GM19324 (cell line): ENCODE measurements at regions not wholly inside any gene's neighbourhood (a gene's known extent, or its start where the extent isn't known, plus 50 kb on each side); places are given as distances from the start of the nearest gene placed in this dataset.
A peak's percentile ranks its signal among the peaks of the same experiment; 100 is the strongest.

Experiments used
- ATAC-seq: cut with Tn5 transposase; IDR thresholded peaks from one replicate; pipeline ENCODE4 v1.9.1; 2021; ENCODE audit warnings: mild to moderate bottlenecking, moderate library complexity; ENCODE audit not compliant: unreplicated experiment, low FRiP score

DNA sequence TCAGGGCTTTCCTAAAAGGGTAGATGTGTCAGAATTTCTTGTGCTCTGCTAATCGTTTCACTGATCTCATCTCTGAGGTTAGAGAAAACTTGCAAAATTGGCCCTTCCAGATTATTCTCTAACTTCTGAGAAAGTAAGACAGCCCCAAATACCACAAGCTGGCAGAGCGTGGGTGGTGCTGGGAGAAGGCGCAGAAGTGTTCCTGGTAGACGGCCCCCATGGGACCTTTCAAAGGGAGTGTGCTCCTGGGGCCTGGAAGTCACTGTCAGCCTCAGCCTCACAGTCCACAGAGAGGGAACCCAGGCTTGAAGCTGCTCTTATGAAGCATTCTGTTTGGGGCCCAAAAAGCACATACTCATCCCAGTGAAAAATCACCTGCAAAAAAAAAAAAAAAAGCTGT is 86.5 kb upstream of the PFN2 start:
- ATAC-seq = no peak

DNA sequence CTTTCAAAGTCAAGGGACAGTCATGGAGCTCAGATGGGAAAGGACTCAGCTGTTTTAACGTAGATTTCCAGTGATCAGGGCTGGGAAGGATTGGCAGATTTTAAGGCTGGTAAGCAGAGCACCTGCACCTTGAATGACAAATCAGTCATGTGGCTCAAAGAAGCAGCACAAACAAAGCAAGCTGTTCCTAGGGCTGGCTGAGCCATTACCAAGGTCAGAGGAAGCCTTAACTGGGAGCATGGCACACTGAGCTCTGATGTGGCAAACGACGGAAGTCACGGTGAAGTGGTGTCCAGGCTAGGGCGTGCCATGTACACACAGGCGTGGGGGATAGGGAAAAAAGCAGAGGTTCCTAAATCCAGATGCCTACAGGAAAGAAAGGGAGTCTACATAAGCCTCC is 84.6 kb upstream of the PFN2 start:
- ATAC-seq = no peak

- ATAC-seq = no peak
These were observed 83.9 kb upstream of the PFN2 start for GRCh38 chr3:150054635-150055034.

DNA sequence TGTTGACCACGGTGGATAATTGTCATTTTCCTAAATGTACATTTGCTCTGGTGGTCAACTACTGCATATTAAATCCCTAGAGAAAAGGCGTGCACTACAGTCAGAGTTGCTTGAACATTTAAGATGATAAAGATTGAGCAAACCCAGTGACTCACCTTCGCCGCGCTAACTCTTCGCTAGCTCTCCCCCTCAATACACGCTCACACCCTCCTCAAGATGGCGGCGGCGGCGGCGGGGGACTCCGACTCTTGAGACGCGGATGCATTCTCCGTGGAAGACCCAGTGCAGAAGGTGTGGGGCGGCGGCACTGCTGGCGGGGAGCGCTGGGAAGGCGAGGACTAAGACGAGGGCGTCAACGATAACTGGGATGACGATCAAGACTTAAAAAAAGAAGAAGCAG is 79.8 kb upstream of the PFN2 start:
- no peak for ATAC-seq

- ATAC-seq = no peak
These were observed 78.6 kb upstream of the PFN2 start for GRCh38 chr3:150049317-150049716.

GRCh38 chr3:150041877-150042276 is 71.2 kb upstream of the PFN2 start:
- ATAC-seq = no peak

DNA sequence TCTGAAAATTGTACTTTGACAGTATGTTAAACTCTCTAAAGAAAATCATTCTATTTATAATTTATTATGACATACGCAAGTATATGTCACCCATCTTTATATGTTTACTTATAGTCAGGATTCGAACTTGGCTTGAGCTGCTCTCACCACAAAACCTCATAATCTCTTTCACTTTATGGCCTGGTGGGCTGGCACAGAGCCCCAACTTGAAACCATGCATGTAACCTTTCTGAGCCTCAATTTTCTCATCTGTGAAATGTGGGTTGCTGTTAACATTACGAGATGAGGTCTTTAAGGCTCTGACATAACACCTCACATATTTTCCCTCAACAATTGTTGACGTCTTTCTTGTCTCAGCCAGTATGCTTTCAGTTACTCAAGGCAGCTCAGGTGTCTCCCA is 69.4 kb upstream of the PFN2 start:
- ATAC-seq = no peak

DNA sequence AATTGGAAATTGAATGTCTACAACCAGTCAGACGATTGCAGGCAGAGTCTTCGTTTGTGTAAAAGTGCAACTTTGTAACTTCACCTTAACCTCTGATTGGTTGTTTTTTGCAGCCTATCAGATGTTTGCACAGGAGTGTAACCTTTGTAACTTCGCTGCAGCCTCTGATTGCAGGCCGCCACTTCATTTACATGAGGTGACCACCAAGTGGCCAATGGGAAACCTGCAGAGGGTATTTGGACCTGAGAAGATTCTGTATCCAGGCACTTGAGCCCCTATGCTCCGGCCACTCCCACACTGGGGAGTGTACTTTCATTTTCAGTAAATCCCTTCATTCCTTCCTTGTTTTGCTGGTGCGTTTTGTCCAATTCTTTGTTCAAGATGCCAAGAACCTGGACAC is 68.1 kb upstream of the PFN2 start:
- ATAC-seq = no peak

- no peak for ATAC-seq
These were observed 66.1 kb upstream of the PFN2 start for GRCh38 chr3:150036780-150037179.

DNA sequence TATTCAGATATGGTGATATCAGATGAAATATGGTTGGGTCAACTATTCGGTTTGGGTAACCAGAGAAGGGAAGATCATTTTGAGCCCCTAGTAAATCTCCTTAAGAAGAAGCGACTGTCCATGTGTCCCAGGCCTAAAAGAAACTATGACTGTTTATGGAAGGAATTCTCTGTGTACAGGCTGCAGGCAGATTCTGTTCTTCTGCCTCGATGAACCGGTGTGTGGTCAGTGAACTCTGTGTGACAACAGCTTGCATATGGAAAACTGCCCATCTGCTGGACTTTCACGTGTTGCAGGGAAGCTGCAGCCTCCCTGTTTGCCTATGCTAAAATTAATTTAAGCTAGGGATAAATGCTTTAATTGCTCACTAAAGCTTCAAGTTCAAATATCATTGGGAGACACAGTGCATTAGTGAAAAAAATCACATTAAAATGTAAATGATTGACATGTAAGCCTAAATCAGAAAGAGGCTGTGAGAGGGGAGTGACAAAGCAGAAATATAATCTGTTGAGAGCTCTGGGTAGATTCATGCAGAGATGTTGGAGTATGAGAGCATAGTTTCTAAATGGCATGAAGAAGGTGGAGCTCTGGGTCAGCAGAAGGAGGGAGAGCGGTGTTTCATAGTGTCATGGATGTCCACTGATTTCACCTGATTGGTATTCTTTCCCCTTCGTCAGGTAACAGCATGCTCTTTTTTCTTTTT is 65.4 kb upstream of the PFN2 start:
- no peak for ATAC-seq

GRCh38 chr3:150035301-150035779 is 64.6 kb upstream of the PFN2 start:
- ATAC-seq = no peak

DNA sequence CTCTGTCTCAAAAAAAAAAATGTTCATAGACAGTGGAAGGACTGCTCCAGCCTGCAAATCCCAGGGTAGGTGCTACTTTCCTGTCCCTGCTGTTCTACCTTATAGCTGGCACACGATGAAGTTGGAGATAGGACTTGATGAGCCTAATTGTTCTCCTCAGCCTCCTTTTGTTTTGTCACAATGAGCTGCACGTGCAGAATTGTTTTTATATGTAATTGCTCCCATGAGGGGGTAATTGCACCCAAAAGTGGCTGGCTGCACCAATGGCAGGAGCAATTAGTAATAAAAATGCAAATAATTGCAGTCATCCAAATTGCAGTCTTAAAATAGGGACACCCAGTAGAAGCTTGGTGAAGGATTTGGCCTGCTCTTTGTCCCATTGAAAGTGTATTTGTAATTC is 63.0 kb upstream of the PFN2 start:
- no peak for ATAC-seq

- ATAC-seq = no peak
These were observed 60.1 kb upstream of the PFN2 start for GRCh38 chr3:150030841-150031240.

DNA sequence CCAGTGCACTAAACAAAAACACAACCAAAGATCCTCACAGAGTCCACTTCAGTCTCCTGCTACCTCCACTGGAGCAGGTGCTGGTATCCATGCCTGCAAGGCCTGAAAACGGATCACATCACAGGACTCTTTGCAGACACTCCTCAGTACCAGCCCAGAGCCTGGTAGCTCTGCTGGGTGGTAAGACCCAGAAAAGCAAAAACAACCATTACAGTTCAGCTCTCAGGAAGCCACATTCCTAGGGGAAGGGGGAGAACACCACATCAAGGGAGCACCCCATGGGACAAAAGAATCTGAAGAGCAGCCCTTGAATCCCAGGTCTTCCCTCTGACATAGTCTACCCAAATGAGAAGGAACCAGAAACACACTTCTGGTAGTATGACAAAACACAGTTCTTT is 52.5 kb upstream of the PFN2 start:
- ATAC-seq = no peak

GRCh38 chr3:150022381-150023238 is 51.9 kb upstream of the PFN2 start:
- ATAC-seq = peak; percentile 80

DNA sequence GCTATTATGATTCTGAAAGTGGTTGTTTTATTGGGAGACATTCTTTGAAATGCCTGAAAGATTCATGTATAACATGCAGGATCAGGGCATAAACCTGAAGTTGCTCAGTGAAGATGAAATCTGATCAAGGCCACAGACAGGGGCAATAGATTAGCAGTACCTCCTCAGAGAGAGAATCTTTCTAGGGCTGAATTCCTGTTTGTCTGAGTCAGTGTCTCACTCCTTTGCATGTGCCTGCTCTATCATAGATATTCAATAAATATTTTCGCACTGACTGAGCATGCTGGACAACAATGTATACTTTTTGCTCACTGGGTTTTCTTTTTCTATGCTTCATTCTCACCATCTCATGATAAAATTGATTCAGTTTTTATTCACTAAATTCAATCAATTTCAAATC is 49.8 kb upstream of the PFN2 start:
- ATAC-seq = no peak
